HepG2 (cell line): ENCODE measurements at regions not wholly inside any gene's neighbourhood (a gene's known extent, or its start where the extent isn't known, plus 50 kb on each side); places are given as distances from the start of the nearest gene placed in this dataset.

ENCODE experiments used
- ATAC-seq: fragments of 200-7000 bp; cut with Tn5 transposase; 3 replicates; pipeline ENCODE4 v1.9.1; 2020; ENCODE audit warnings: mild to moderate bottlenecking, moderate library complexity
- BruUV-seq: library from RNA; stranded (reverse); fragments of 400-500 nt; replicated peaks from 2 replicates; lab custom pipeline; 2021; lab: Mats Ljungman, UMichigan
- CTCF ChIA-PET: fragments of 300-600 bp; formaldehyde crosslinking; extraction: SDS; loops from one replicate; lab custom pipeline; 2021; ENCODE audit warnings: low total read pairs, inconsistent platforms, low intra/inter-chr PET ratio; lab: Yijun Ruan, JAX
- POLR2A ChIA-PET: fragments of 350-600 bp; sonication (Branson Sonifier 250); formaldehyde crosslinking; loops from one replicate; lab custom pipeline; 2020; ENCODE audit warnings: antibody characterized with exemption, inconsistent platforms; lab: Yijun Ruan, JAX
- DNase-seq: peaks from one replicate; pipeline ENCODE4 v3.0.0-alpha.2; 2015; ENCODE audit warnings: low spot score
- FAIRE-seq: peaks from 3 replicates; lab custom pipeline; 2011; peaks lifted over from hg19 to GRCh38; lab: Jason Lieb, UNC
- H2AFZ ChIP-seq: one replicate; pipeline ENCODE4 v1.6.1; 2011; ENCODE audit warnings: low read length, inconsistent platforms
- H3K27ac ChIP-seq: fragments of 300-600 bp; 3 replicates; pipeline ENCODE4 v1.8.0; 2011; ENCODE audit warnings: mixed run types, mild to moderate bottlenecking, mixed read lengths, low read length, inconsistent platforms; ENCODE audit not compliant: insufficient read depth; ENCODE audit errors: extremely low read length
- H3K27me3 ChIP-seq, 2 experiments: fragments of 200-600 bp in 1 of 2; 2 replicates in 1 of 2; 3 replicates in 1 of 2; pipeline versions ENCODE4 v1.6.0 to v1.8.0; 2011; ENCODE audit warnings: low read length in 2 of 2, mild to moderate bottlenecking in 2 of 2, moderate library complexity in 2 of 2, inconsistent platforms in 1 of 2; ENCODE audit not compliant: insufficient read depth in 2 of 2, control insufficient read depth in 1 of 2
- H3K36me3 ChIP-seq, 2 experiments: fragments of 200-600 bp in 1 of 2; replicated peaks in 1 of 2; 2 replicates in 1 of 2; 3 replicates in 1 of 2; pipeline versions ENCODE4 v1.5.1 to v1.8.0; 2011; ENCODE audit warnings: low read length in 2 of 2, inconsistent platforms in 1 of 2; ENCODE audit not compliant: insufficient read depth in 2 of 2, control insufficient read depth in 1 of 2
- H3K4me1 ChIP-seq: 2 replicates; pipeline ENCODE4 v1.5.1; 2012; ENCODE audit warnings: low read length, inconsistent platforms; ENCODE audit not compliant: insufficient read depth
- H3K4me2 ChIP-seq: 2 replicates; pipeline ENCODE4 v1.6.0; 2011; ENCODE audit warnings: low read depth, low read length, inconsistent platforms
- H3K4me3 ChIP-seq, 3 experiments: fragments of 200-600 bp in 1 of 3; sonication (generic), shearing (Covaris generic) in 1 of 3; replicated peaks in 1 of 3; 2 replicates each; pipeline ENCODE4 v1.5.1; 2011 to 2016; ENCODE audit warnings: low read length in 3 of 3, inconsistent platforms in 2 of 3, low read depth in 2 of 3, mild to moderate bottlenecking in 2 of 3, control low read depth in 1 of 3, mixed read lengths in 1 of 3; ENCODE audit not compliant: insufficient read depth in 1 of 3
- H3K79me2 ChIP-seq: one replicate; pipeline ENCODE4 v1.6.1; 2011; ENCODE audit warnings: low read length, inconsistent platforms; ENCODE audit not compliant: insufficient read depth
- H3K9ac ChIP-seq: 2 replicates; pipeline ENCODE4 v1.6.0; 2011; ENCODE audit warnings: mild to moderate bottlenecking, low read depth, low read length, inconsistent platforms; ENCODE audit not compliant: insufficient read depth
- H3K9me3 ChIP-seq: 2 replicates; pipeline ENCODE4 v1.5.1; 2012; ENCODE audit warnings: mild to moderate bottlenecking, low read length
- H4K20me1 ChIP-seq: 2 replicates; pipeline ENCODE4 v1.6.0; 2011; ENCODE audit warnings: inconsistent platforms, mild to moderate bottlenecking, low read length, moderate library complexity; ENCODE audit not compliant: insufficient read depth
- CEBPB ChIP-seq: IDR thresholded peaks from 2 replicates; pipeline ENCODE4 v1.6.1; 2011; ENCODE audit warnings: low read depth, low read length, improper control_type of control experiment, borderline replicate concordance
- CEBPZ ChIP-seq: IDR thresholded peaks from 2 replicates; pipeline ENCODE4 v1.6.1; 2012; ENCODE audit warnings: low read length, improper control_type of control experiment
- EP300 ChIP-seq, 3 experiments: sonication (generic) in 1 of 3; formaldehyde crosslinking in 1 of 3; IDR thresholded peaks; 2 replicates each; pipeline versions ENCODE4 v1.5.1 to v1.6.1; 2011 to 2020; ENCODE audit warnings: low read depth in 2 of 3, low read length in 2 of 3, borderline replicate concordance in 1 of 3, improper control_type of control experiment in 1 of 3, mild to moderate bottlenecking in 1 of 3, missing genetic modification reagents in 1 of 3, moderate library complexity in 1 of 3
- HOXA5 ChIP-seq: sonication (generic); formaldehyde crosslinking; IDR thresholded peaks from 2 replicates; pipeline ENCODE4 v1.4.0; 2020; ENCODE audit warnings: missing genetic modification reagents
- KLF13 ChIP-seq: sonication (generic); formaldehyde crosslinking; IDR thresholded peaks from 2 replicates; pipeline ENCODE4 v1.4.0; 2020; ENCODE audit warnings: mild to moderate bottlenecking, missing genetic modification reagents
- MIXL1 ChIP-seq: IDR thresholded peaks from 2 replicates; pipeline ENCODE4 v1.6.1; 2016
- NBN ChIP-seq: fragments of 450-650 bp; conservative IDR thresholded peaks from 2 replicates; pipeline ENCODE4 v1.6.1; 2017
- NFRKB ChIP-seq: fragments of 450-650 bp; IDR thresholded peaks from 2 replicates; pipeline ENCODE4 v1.6.1; 2017
- PCBP2 ChIP-seq: fragments of 200-400 bp; formaldehyde crosslinking; optimal IDR thresholded peaks from 2 replicates; pipeline ENCODE3; 2018; ENCODE audit warnings: low read length, low read depth; ENCODE audit not compliant: poor library complexity, severe bottlenecking
- ZBTB33 ChIP-seq: sonication (generic); formaldehyde crosslinking; IDR thresholded peaks from 2 replicates; pipeline ENCODE4 v1.4.0; 2020; ENCODE audit warnings: missing genetic modification reagents
- ZFAT ChIP-seq: sonication (generic); formaldehyde crosslinking; conservative IDR thresholded peaks from 2 replicates; pipeline ENCODE4 v1.8.1; 2023; ENCODE audit warnings: missing genetic modification reagents, inconsistent platforms
- ZNF138 ChIP-seq: sonication (generic); formaldehyde crosslinking; IDR thresholded peaks from 2 replicates; pipeline ENCODE4 v1.5.0; 2020; ENCODE audit warnings: mild to moderate bottlenecking, low read depth, missing genetic modification reagents
- ZNF331 ChIP-seq: sonication (generic); formaldehyde crosslinking; IDR thresholded peaks from 2 replicates; pipeline ENCODE4 v1.4.0; 2020; ENCODE audit warnings: missing genetic modification reagents
- ZNF333 ChIP-seq: sonication (generic); formaldehyde crosslinking; IDR thresholded peaks from 2 replicates; pipeline ENCODE4 v1.4.0; 2020; ENCODE audit warnings: mild to moderate bottlenecking, missing genetic modification reagents, borderline replicate concordance
- ZNF354B ChIP-seq: sonication (generic); formaldehyde crosslinking; IDR thresholded peaks from 2 replicates; pipeline ENCODE4 v1.8.0; 2022; ENCODE audit warnings: mild to moderate bottlenecking, missing genetic modification reagents
- ZNF672 ChIP-seq: sonication (generic); formaldehyde crosslinking; IDR thresholded peaks from 2 replicates; pipeline ENCODE4 v1.8.1; 2022; ENCODE audit warnings: missing genetic modification reagents
- WGBS: methylation state at CpG from one replicate; pipeline ENCODE4 v1.1.6; 2017; ENCODE audit warnings: low lambda C conversion rate; 5-methylcytosine and 5-hydroxymethylcytosine counted together
- in situ Hi-C: cut with HindIII; loops from 2 replicates; pipeline ENCODE4 v1.10.0; 2017; ENCODE audit warnings: low pct_unique_long_range_greater_than_20kb; ENCODE audit not compliant: extremely low pct_ligation_motif_present
- intact Hi-C: fragments of 100-400 bp; cut with micrococcal nuclease; formaldehyde crosslinking; loops from one replicate; pipeline ENCODE4 v1.10.0; 2022; ENCODE audit not compliant: unreplicated experiment

- Histone ChIP-seq H3K27ac (no peak overlapping the region), H3K36me3 (no peaks in the 10 kb centered on the region), H3K9ac (no peak overlapping the region), H4K20me1 (no peaks in the 10 kb centered on the region), H3K4me1 (no peaks in the 10 kb centered on the region), H3K27me3 (no peaks in the 10 kb centered on the region), H3K4me2 (no peak overlapping the region), H3K79me2 (no peaks in the 10 kb centered on the region), H2AFZ (no peak overlapping the region), H3K4me3 (no peak overlapping the region), H3K9me3 (peaks cover 65% of the 10 kb centered on the region)
- CTCF ChIA-PET: no interaction called here
- DNase-seq: no peak
- POLR2A ChIA-PET: no interaction called here
- BruUV-seq: no TSS peak
- intact Hi-C loops: no loop called here
- no peak for TF ChIP-seq ZNF331
- in situ Hi-C loops: no loop called here
- 0% methylated on average over 4 of the region's 4 CpGs for WGBS
- no peak for ATAC-seq
- FAIRE-seq: no peak
These were observed 656.8 kb downstream of the IRX1 start for GRCh38 chr5:4252385-4252784.

- in situ Hi-C loops: no loop called here
- DNase-seq (no peak), FAIRE-seq (no peak), ATAC-seq (no peak)
- POLR2A ChIA-PET: no interaction called here
- intact Hi-C loops: no loop called here
- no peak overlapping the region for H2AFZ ChIP-seq
- H3K27me3 ChIP-seq: no peaks in the 10 kb centered on the region
- H3K79me2 ChIP-seq: no peaks in the 10 kb centered on the region
- no peak overlapping the region for H3K4me3 ChIP-seq
- H3K9ac ChIP-seq: no peak overlapping the region
- no peaks in the 10 kb centered on the region for H3K4me1 ChIP-seq
- H3K9me3 ChIP-seq: peaks cover 86% of the 10 kb centered on the region
- 30% methylated on average over 6 of the region's 6 CpGs for WGBS
- CTCF ChIA-PET: no interaction called here
- H3K4me2 ChIP-seq: no peak overlapping the region
- no peak overlapping the region for H3K27ac ChIP-seq
- no peaks in the 10 kb centered on the region for H3K36me3 ChIP-seq
- no peaks in the 10 kb centered on the region for H4K20me1 ChIP-seq
- BruUV-seq: no TSS peak
- TF ChIP-seq HOXA5 (no peak), ZNF354B (no peak), ZNF333 (CRISPR knock-in tag) (no peak), NBN (no peak), CEBPZ (no peak), ZNF672 (CRISPR knock-in tag) (no peak), KLF13 (CRISPR knock-in tag) (no peak), EP300 (IDR thresholded peaks at IDR 0.05; ENCODE audit: low read depth in 2 of 2, low read length in 2 of 2) (no peak), EP300 (CRISPR knock-in tag; IDR thresholded peaks at IDR 0.05; ENCODE audit: borderline replicate concordance) (no peak), ZNF138 (CRISPR knock-in tag) (no peak), PCBP2 (no peak), MIXL1 (no peak), CEBPB (no peak), NFRKB (no peak), ZBTB33 (CRISPR knock-in tag) (no peak), ZFAT (CRISPR knock-in tag) (no peak)
These were observed 659.1 kb downstream of the IRX1 start for GRCh38 chr5:4254736-4255135.
